ENCODE measurements at regions not wholly inside any gene's neighbourhood (a gene's known extent, or its start where the extent isn't known, plus 50 kb on each side); places are given as distances from the start of the nearest gene placed in this dataset.

DNA sequence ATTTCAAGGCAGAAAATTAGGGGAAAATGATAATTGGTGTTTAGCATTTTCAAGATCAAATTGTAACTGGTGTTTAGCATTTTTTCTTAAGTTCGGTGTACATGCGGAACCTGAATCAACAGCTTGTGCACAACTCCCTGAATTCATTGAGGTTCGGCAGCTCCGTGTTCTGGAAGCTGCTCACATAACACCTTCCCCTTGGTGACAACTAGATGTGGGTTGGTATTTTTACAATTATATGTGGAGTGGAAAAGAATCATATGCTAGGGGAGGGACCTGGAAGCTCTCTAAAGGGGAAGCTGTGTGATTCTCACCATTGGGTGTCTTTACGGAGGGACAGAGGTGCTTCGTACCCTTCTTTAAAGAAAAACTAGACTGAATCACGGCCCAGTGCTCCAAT is 199.0 kb upstream of the MTNR1B start:
- no TSS peak for BruUV-seq (replicated peaks)
- Mint-ChIP-seq H3K27me3 (ENCODE audit: insufficient read depth, unreplicated experiment) (peaks cover 37% of the 10 kb centered on the region), H3K9me3 (ENCODE audit: unreplicated experiment) (no peaks in the 10 kb centered on the region), H3K4me3 (ENCODE audit: unreplicated experiment) (no peak overlapping the region), H3K36me3 (ENCODE audit: insufficient read depth, unreplicated experiment) (no peaks in the 10 kb centered on the region), H3K27ac (ENCODE audit: unreplicated experiment) (no peak overlapping the region), H3K4me1 (ENCODE audit: low read depth, unreplicated experiment) (no peaks in the 10 kb centered on the region)
- Histone ChIP-seq H3K27me3 (replicated peaks; ENCODE audit: control insufficient read depth, insufficient read depth, low read length) (0 out of 2 replicates have a peak, but pooled peaks cover 1% of the 10 kb centered on the region), H3K4me3 (ENCODE audit: low read depth, low read length) (no peak overlapping the region), H3K36me3 (ENCODE audit: control insufficient read depth, insufficient read depth, low read length) (no peaks in the 10 kb centered on the region), H3K9me3 (no peaks in the 10 kb centered on the region), H3K4me1 (no peaks in the 10 kb centered on the region)
- intact Hi-C loops (cut with micrococcal nuclease; ENCODE audit: unreplicated experiment): no loop called here
- TF ChIP-seq CTCF (IDR thresholded peaks at IDR 0.05; ENCODE audit: insufficient read depth in 1 of 2, low read depth in 1 of 2, low read length in 1 of 2, severe bottlenecking in 1 of 2, unreplicated experiment in 1 of 2): no peak
- POLR2A ChIA-PET: no interaction called here
- CTCF ChIA-PET: no interaction called here
- DNase-seq: no peak

DNA sequence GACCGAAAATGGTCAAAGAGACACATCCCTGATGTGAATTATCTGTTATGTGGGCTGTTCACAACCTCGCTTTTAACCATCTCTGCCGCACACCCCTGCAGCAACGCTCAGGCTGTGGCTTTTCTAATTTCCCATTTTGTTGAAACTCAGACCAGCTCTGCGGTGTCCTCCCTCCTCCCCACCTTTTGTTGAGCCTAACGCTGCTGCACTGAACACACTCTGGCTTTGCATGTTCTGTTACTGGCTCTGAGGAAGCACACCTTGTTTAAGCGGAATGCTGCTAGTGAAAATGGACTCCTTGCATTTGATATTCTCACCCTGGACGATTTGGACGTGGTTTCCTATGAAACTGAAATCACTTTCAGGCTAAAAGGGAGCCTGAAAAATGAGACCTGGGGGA is 198.5 kb upstream of the MTNR1B start:
- ChIA-PET POLR2A (no interaction called here), CTCF (no interaction called here)
- Mint-ChIP-seq H3K9me3 (ENCODE audit: unreplicated experiment) (no peaks in the 10 kb centered on the region), H3K4me3 (ENCODE audit: unreplicated experiment) (no peak overlapping the region), H3K4me1 (ENCODE audit: low read depth, unreplicated experiment) (no peaks in the 10 kb centered on the region), H3K27ac (ENCODE audit: unreplicated experiment) (no peak overlapping the region), H3K36me3 (ENCODE audit: insufficient read depth, unreplicated experiment) (no peaks in the 10 kb centered on the region), H3K27me3 (ENCODE audit: insufficient read depth, unreplicated experiment) (peaks cover 31% of the 10 kb centered on the region)
- no TSS peak for BruUV-seq (replicated peaks)
- DNase-seq: no peak
- intact Hi-C loops (cut with micrococcal nuclease; ENCODE audit: unreplicated experiment): no loop called here
- H3K4me3 ChIP-seq (ENCODE audit: low read depth, low read length): no peak overlapping the region
- no peaks in the 10 kb centered on the region for H3K9me3 ChIP-seq
- TF ChIP-seq CTCF (IDR thresholded peaks at IDR 0.05; ENCODE audit: insufficient read depth in 1 of 2, low read depth in 1 of 2, low read length in 1 of 2, severe bottlenecking in 1 of 2, unreplicated experiment in 1 of 2): no peak
- no peaks in the 10 kb centered on the region for H3K4me1 ChIP-seq
- no peaks in the 10 kb centered on the region for H3K36me3 ChIP-seq (ENCODE audit: control insufficient read depth, insufficient read depth, low read length)
- 0 out of 2 replicates have a peak, but pooled peaks cover under 1% of the 10 kb centered on the region for H3K27me3 ChIP-seq (replicated peaks; ENCODE audit: control insufficient read depth, insufficient read depth, low read length)

DNA sequence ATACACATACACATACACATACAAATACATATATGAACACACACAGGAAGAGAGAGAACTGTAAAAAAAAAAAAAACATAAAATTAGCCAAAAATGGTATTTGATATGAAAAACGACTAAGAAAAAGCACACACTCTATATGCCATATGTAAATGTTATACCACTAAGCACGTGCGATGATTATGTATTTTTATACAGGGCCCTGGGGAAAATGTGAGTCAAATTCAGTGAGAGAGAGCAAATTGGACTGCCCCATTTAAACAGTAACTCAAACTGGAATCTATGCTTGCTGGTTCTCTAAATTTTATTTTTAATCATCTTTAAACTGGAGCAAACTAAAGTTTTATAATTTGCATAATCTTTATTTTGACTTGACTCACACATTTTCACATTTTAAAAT is 197.8 kb upstream of the MTNR1B start:
- no TSS peak for BruUV-seq (replicated peaks)
- no peak overlapping the region for H3K27ac Mint-ChIP-seq (ENCODE audit: unreplicated experiment)
- H3K4me1 Mint-ChIP-seq (ENCODE audit: low read depth, unreplicated experiment): no peaks in the 10 kb centered on the region
- no peaks in the 10 kb centered on the region for H3K36me3 Mint-ChIP-seq (ENCODE audit: insufficient read depth, unreplicated experiment)
- no peak overlapping the region for H3K4me3 Mint-ChIP-seq (ENCODE audit: unreplicated experiment)
- DNase-seq: no peak
- H3K9me3 Mint-ChIP-seq (ENCODE audit: unreplicated experiment): no peaks in the 10 kb centered on the region
- Histone ChIP-seq H3K4me1 (no peaks in the 10 kb centered on the region), H3K36me3 (ENCODE audit: control insufficient read depth, insufficient read depth, low read length) (no peaks in the 10 kb centered on the region), H3K27me3 (replicated peaks; ENCODE audit: control insufficient read depth, insufficient read depth, low read length) (no peaks in the 10 kb centered on the region), H3K4me3 (ENCODE audit: low read depth, low read length) (no peak overlapping the region), H3K9me3 (no peaks in the 10 kb centered on the region)
- ChIA-PET CTCF (no interaction called here), POLR2A (no interaction called here)
- TF ChIP-seq CTCF (IDR thresholded peaks at IDR 0.05; ENCODE audit: insufficient read depth in 1 of 2, low read depth in 1 of 2, low read length in 1 of 2, severe bottlenecking in 1 of 2, unreplicated experiment in 1 of 2): no peak
- peaks cover 28% of the 10 kb centered on the region for H3K27me3 Mint-ChIP-seq (ENCODE audit: insufficient read depth, unreplicated experiment)
- intact Hi-C loops (cut with micrococcal nuclease; ENCODE audit: unreplicated experiment): no loop called here

All from Caco-2 (cell line).